Hindlimb muscle (tissue), 1 donor: ENCODE measurements at regions not wholly inside any gene's neighbourhood (a gene's known extent, or its start where the extent isn't known, plus 50 kb on each side); places are given as distances from the start of the nearest gene placed in this dataset.

Experiments
- DNase-seq: peaks from one replicate; pipeline ENCODE4 v3.0.0-alpha.2; 2013

DNA sequence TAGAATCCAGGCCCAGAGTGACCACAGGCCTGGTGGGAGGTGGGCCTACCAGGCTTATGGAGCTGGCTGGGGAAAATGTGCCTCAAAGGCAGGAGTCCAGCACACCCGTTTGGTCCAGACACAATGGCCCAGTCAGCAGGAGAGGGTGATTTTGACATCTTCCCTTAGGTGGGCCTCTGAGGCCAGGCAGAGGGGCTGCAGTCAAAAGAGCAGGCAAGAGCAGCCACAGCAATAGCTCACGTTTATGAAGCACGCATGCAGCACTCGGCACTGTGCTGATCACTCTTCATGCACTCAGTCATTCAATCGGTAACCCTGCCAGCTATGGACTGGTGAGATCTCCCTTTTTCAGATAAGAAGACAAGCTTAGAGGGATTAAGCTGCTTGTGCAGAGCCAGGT is 146.8 kb downstream of the LRIG2 start:
- DNase-seq, result no peak

DNA sequence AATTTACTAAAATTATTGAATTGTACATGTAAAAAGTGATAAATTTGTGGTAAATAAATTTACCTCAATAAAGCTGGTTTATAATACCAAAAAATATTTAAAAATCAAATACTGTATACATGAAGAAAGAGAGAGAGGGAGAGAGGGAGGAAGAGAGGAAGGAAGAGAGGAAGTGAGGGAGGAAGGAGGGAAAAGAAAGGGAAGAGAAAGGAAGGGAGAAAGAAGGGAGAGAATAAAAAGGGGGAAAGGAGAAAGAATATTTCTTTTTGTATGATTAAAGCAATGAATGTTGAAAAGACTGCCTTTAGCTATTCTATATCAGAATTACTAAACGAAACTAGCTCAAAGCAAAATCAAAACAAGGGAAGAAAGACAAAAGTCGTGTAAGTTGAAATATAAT is 150.0 kb downstream of the LRIG2 start:
- DNase-seq, result no peak

DNA sequence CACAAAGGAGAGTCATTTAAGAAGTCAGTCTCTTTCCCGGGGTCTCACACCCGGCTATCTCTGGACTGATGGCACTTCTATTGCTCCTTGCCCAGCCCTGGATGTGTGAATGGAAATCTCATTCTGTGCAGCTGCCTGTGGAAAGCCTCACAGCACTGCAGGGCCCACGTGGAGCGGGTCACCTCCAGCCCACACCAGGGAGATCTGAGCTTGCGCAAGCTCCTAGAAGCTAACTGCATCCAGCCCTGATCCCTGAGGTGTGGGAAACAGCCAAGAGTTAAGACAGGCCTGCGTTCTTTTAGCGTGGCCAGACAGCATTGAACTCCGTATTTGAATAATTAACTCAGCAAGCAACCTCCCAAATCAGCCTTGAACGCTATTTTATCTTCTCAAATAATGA is 150.5 kb downstream of the LRIG2 start:
- peak; percentile 43 for DNase-seq

DNA sequence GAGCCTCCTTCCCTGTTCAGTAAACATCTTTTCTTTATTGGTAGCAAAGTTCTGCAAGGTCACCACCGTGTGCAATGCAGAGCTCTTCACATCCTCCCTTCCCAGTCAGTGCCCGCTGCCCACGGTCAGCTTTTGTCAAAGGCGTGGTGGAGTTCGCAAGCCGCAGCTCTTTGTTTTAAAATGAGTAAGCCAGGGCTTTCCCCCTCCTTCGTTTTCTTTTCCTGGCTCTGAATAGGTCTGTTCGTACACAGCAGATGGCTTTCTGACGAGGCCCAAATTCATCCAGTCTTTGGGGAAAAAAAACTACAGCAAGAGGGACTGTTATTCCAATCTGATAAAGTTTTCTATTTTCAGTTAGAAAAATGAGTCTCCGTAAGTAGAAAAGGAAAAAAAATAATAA is 153.2 kb downstream of the LRIG2 start:
- DNase-seq, result peak; percentile 37

DNA sequence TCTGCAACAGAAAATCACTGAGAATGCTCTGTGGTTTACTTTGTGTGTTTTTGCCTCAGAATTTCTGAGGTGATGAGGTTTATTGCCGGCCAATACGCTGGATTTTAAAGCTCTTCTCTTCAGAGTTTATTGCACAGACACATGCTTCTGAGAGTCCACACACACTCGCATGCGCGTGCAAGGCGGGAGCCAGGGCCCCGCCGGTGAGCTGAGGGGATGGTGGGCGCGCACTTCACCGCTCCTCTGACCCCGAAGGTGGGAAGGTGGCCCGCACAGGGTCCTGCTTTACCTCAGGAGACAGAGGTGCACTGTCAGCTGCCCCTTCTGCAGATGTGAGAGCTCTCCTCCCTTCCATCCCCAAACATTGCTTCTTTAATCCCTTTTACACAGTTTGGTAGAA is 158.4 kb upstream of the MAGI3 start:
- DNase-seq, result no peak

DNA sequence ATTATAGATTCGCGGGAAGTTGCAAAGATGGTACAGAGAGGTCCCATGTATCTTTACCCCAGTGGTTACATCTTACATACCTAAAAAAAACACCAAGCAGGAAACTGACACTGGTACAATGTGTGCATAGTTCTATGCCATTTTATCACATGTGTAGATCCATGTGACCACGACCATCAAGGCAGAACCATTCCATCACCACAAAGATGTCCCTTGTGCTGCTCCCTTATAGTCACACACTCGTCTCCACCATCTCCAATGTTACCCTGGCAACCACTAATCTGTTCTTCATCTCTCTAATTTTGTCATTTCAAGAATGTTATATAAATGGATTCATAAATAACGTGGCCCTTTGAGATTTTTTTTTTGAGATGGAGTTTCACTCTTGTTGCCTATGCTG is 156.9 kb upstream of the MAGI3 start:
- DNase-seq, result no peak

DNA sequence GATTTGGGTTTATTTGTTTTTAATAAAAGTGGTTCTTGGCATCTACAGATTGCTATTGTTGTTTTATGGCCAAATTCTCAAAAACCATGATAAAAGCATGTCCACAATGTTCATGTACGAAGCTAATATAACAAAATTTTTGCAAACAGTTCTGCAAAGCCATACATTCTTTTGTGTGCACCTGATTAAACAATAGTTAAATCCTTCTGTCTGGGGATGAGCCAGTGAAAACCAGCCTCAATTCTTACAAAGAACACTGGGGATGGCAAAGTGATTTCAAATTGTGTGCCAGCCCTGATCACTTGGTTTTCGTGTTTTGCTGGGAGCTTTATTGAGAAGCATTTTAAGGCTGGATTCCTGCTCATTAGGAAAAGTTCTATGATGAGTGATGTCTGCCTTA is 149.1 kb upstream of the MAGI3 start:
- DNase-seq, result no peak

DNA sequence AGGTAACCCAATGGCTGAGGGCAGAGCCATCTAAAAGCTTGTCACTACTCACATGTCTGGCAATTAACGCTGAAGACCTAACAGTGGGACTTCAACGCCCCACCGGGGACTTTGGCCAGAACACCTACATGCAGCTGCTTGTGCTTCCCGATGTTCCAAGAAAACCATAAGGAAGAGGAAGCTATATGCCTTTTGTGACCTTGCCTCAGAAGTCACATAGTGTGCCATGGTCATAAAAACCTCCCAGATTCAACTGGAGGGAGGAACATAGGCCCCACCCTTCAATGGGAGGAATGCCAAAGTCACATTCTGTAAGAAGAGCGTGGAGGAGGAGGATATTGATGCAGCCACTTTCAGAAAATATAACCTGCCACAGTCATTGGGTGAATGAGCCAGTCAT is 147.8 kb upstream of the MAGI3 start:
- DNase-seq, result no peak

DNA sequence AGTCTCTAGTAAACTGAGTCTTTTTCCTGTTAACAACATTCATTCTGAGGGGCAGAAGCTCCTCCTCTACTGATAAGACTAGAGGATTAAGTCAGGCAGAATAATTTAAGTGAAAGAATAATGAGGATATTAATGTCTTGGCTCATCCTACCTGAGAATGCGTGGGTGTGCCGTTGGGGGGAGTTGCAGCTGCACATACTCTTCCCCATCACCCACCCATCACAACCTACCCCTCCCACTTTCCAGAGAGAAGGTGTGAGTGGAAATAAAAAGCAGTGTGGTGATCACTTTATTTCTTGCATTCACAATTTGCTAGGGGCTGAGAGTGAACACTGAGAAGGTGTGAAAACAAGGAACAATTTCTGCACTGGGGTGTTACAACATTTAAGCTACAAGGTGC is 146.8 kb upstream of the MAGI3 start:
- no peak for DNase-seq

DNA sequence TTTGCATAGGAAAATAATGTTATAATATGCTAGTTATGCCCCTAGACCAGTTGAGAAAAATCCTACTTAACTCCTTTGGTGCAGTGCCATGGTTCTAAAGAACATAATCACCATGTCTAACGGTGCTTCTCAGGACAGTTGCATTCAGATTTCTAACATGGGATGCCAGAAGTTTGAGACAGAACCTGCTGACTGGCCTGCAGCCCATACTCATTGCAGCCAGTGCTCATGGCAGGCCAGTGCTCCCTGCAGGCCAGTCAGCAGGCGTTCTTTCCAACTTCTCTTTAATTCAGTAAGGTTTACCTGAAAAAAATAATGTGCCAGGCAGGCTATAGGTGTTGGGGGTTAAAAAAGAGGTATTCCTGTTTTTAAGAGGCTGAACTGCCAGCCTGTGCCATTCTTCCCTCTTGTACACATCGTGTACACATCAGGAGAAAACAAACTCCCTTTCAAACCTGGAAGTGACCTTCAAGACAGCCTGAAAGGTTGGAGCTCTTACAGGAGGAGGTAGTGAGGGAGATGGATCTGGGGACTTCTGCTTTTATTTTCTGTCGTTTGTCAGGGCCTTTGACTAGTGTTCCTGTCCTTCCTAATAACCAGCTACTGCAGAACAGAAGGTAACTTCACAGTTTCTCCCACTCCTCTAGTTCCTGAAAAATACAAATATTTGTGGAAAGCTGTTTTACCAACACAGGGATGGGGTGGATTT is 146.0 kb upstream of the MAGI3 start:
- DNase-seq, result no peak

DNA sequence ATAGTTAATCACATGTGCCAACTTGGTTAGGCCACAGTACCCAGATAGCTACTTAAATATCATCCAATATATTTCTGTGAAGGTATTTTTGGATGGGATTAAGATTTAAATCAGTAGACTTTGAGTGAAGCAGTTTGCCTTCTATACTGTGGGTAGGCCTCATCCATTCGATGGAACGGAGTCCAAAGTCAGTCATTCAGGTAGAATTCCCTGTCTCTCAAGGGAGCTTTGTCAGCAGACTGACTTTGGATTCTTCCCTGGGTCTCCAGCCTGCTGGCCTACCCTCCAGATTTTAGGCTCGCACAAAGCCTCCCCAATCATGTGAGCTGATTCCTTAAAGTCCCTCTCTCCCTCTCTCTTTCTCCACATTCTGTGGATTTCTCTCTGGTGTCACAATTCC is 145.1 kb upstream of the MAGI3 start:
- DNase-seq, result no peak

DNA sequence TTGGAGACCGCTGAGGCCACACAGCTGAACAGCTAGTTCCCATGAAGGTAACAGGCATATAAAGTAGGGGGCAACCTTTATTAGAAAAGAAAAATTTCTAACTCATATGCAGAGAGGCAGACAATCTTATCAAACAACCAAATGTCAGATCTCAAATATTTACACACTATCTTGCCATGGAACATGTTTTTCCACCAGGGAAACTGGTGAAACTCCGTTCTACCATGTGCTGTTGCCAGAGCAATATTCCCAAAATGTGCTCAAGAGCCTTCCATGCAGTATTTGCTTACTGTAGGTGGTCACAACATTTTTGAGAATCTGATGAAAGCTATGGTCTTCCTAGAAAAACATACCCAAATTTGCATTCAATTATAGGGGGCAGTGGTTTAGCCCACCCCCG is 143.4 kb upstream of the MAGI3 start:
- DNase-seq, result no peak

DNA sequence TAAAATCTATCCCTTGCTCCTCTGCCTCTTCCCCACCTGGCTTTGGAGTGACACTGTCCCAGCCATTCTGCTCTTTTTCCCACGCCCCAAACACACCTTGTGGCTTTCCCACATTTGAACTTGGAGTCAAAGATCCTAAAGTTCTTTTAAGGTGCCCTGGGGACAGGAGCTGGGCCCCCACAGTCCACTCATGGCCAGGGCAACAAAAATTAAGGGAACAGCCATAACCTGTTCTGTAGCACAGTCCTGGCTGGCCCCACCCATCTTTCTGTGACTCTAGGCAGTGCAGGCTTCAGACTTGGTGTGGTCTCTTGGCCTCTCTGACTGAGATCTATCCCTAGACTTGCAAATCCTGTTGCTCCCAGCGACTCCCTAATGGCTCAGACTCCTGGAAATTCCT is 143.0 kb upstream of the MAGI3 start:
- no peak for DNase-seq

DNA sequence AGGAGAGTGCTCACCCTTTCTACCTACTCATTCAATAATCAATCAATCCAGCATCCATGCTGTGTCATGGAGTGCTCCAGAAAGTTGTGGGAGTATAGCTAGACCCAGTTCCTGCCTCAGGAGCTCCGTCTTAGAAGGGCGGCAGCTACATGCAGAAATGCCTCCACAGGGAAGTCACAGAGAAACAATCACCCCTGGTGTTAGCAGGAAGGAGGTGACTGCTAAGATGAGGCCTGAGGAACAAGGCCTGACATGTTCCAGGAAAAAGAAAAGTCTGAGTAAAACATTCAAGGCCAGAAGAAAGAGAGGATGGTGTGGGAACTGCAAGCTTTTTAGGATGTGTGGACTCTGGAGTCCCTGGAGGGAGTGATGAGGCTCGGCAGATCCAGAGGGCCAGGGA is 142.5 kb upstream of the MAGI3 start:
- DNase-seq, result no peak

DNA sequence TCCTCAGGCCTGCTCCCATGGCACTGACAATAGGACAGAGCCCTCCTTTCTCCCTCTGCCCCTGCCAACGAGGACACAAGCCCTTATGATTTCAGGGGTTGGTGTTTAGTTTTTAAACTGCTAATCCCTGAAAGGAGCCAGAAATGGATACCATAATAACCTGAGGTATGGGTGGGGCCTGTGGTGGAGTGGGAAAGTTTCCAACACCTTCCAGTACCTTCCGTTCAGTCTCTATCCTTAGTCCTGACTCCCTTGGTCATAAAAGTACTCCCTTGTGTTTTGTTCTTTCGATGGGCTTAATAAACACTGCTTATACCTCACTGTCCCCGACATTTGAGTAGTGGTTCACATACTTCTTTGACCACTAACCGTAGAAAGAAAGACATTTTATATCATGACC is 141.8 kb upstream of the MAGI3 start:
- no peak for DNase-seq

DNA sequence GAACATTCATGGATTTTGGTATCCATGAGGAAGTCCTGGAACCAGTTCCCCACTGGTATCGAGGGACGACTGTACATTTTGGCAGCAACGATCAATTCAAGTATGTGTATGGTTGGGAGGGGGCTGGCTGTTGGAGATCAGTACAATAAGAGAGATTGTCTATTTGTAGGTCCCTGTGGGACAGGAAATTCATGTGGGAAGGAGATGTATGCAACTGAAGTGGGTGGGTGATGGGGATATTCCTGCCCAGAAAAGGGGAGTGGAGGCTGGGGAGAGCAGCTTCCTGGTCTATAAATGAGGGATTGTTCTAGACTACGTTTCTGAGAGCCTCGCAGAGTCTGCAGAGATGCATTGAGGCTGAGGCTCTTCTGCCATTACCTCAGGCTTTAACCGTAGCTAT is 140.2 kb upstream of the MAGI3 start:
- no peak for DNase-seq

DNA sequence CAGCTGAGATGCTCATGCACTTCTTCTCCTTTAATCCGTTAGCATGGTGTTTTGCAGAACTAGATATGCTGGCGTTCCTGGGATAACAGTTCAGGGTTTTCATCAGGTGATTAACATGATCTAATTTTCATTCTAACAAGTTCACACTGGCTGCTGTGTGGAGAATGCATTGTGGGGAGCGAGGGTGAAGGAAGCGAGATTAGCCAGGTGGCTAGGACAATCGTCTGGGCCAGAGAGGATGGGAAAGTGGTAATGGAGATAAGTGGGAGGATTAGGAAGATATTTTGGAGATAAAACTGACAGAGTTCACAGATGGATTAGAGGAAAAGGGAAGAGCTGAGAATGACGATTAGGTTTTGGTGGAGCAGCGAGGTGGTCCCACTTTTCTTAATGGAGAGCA is 138.1 kb upstream of the MAGI3 start:
- no peak for DNase-seq

DNA sequence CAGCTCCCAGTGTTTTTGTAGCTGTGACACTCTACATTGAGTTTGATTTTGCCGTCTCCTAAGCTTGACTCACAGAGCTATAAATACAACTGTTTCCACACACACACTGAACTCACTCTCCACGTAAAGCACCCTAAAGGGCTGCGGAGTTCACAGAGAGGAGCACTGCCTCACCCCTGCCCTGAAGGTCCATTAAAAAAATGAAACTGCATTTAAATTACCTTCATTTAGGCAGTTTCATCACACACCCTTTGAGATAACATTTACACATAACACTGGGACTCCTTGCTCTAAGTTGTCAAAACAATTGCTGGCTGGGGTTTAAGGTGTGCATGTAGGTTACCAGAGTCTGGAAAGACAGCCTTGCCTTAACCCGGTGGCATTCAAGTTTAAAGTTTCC is 137.1 kb upstream of the MAGI3 start:
- no peak for DNase-seq

DNA sequence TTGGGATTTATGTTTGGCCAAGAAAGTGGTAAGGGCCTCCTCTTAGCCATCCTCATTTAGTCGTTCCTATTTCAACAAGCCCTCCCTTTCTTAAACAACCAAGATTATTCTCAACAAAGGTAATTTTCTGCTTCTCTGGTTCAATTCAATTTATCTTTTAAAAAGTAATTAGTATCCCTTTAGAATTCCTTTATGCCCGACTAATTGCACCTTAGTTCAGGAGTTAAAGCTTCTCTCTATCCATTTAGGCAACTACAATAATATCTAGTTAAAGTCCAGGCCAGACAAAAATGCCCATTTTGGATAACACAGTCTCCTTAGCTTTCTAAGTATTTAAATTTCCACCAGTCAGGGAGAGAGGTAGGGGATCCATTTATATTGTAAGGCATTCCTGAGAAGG is 136.7 kb upstream of the MAGI3 start:
- DNase-seq, result no peak

DNA sequence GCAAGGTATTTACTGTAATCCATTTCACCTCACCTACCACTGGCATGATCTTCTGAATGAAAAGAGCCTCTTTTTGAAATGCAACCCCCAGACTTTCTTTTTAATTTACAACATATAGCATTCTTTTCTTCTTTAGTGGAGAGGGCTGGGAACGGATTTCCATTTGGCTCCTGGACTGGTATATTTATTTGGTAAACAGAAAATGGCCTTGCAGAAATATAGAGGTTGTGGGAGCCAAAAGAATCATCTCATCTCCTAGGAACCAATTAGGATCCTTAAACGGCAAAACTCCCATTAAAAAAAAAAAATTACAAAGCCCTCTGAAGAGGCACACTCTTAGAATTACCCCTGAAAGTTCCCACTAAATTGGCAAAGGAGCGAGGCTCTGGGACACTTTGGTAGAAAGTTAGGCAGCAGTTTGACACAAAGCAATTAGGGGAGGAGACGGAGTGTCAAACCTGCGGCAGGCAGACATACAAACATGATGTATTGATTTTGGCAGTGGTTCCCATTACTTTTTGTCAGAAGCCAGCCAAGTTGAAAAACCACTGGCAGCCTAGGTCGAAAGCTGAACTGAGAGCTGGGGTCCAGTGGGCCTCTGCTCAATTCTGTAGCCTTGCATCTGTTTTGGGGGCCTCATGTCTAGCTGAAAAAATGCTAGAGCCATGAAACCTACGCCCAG is 135.1 kb upstream of the MAGI3 start:
- no peak for DNase-seq

DNA sequence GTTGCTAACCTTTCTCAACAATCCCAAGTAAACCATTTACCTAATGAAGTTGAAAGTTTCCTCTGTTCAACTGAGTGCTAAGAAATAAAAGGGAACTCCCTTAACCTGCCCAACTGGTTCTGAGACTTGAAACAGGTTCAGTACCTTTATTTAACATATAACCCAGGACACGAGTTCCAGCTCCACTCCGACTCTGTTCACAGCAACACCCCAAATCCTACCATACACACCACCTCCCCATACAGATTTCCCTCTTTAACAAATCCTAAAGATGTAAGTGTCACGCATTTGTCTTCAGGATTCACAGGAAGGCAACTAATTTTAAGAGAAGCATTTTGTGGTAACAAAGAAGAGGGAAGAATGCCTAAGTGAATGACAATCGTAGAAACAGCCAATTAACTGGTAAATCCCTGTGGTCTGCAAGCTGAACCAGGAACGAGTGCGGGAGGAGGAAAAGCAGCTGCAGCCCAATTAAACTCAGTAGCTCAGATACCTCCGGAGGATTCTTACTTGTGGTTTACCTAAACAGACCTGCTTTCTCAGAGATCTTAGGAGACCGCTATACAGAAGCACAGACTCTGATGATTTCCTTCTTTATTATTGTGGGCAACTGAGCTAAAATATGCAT is 134.5 kb upstream of the MAGI3 start:
- no peak for DNase-seq

DNA sequence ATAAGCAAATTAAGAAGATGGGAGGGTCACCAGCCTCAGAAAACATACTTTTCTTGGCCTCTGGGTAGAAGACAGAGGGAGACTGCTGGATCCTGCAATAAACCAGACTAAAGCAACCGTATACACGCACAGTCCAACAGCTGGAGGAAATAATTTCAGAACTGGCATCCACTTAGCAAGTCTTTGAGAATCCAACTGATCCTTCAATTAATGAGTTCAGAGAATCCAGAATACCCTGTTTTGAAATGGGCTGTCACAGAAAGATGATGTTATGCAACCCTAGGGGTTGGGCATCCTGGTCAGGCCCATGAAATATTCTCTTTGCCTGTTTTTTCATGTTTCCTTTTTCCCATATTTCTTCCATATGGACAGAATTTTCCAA is 134.0 kb upstream of the MAGI3 start:
- DNase-seq, result no peak

DNA sequence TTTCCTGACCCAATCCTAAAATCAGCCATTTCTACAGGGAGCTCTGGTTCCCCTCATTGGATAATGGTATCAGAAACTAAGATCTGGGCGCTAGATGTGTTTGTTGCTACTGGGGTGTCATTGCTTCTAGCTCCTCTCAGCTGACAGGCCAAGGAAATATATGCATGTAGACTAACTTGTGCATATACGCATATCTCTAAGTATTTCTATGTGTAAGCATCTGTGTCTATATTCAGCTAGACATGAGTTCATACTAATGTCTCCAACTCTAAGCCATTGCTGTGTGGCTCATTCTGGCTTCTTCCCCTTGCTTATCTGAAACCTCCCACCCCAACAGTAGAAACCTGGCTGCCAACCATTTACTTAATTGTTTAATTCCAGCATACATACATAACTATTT is 130.3 kb upstream of the MAGI3 start:
- no peak for DNase-seq

DNA sequence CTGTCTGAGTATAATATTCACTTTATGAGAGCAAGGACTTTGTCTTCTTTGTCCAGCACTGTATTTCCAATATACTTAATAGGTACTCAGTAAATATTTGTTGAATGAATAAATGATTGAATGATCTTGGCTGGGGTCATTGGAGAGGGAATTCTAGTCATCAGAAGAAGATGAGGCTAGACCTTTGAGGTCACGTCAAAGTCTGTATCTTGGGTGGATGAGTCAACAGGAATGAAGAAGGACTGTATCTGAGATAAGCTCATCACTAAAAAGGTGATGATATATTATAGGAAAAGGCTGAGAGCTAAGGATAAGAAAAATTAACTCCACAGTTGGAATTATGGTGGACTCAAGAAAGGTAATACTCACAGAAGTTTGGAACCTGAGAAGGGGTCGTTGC is 125.1 kb upstream of the MAGI3 start:
- DNase-seq, result no peak
